ENCODE measurements at regions not wholly inside any gene's neighbourhood (a gene's known extent, or its start where the extent isn't known, plus 50 kb on each side); places are given as distances from the start of the nearest gene placed in this dataset.

DNA sequence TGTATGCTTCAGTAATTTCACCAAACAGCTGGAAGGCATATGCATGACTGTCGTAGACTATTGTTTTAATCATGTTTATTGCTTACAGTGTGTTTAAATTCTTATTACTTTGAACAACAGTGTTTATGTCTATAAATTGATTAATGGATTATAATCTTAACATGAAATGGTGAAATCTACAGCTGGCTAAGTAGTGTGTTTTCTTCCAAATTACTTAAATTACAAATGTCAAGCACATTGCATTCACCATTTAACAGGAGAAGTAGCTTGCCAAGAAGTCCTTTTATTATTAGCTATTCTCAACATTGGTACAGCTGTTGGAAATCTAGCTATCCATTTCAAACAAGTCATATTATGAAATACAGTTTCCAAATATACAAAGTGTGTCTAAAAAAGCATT, 849.3 kb upstream of the PCDH10 start:
- no peak for TF ChIP-seq Cebpa-rat (IDR thresholded peaks at IDR 0.05)
- Histone ChIP-seq H3K27me3 (no peaks in the 10 kb centered on the region), H3K4me3 (no peak overlapping the region), H3K9me3 (replicated peaks in 1 of 11) (no peaks in the 10 kb centered on the region), H3K4me2 (no peak overlapping the region), H3K4me1 (peaks cover 0 to 8% (median 0%) of the 10 kb centered on the region in 10 experiments; a peak in 4 of 20 replicates), H3K36me3 (peaks cover 0 to 11% (median 0%) of the 10 kb centered on the region in 11 experiments; a peak in 3 of 22 replicates), H3K27ac (no peak overlapping the region), H3K9ac (no peak overlapping the region), H4K20me1 (peaks cover 0 to 5% (median 0%) of the 10 kb centered on the region in 11 experiments; a peak in 1 of 22 replicates)

DNA sequence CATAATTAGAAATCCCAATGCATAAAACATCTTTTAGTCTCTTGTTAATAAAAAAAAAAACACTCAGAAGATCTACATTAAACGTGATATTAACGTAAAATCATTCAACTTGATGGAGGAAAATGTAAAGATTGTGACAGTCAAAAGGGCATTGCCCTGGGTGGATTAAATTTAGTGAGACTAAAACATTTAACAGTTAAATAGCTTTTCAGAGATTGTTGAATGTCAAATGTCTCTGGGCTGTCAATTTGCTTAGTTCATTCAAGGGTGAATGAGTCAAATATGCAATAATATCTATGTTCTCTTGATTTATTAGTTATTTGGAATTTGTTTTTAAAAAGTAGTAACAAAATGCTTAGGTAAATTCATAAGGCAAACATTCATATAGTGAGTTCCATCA, 836.6 kb upstream of the PCDH10 start:
- Histone ChIP-seq H4K20me1 (no peaks in the 10 kb centered on the region; a peak in 2 of 22 replicates), H3K4me3 (no peak overlapping the region), H3K4me2 (no peak overlapping the region), H3K36me3 (peaks cover 0 to 14% (median 0%) of the 10 kb centered on the region in 11 experiments; a peak in 7 of 22 replicates), H3K9ac (no peak overlapping the region), H3K27ac (no peak overlapping the region), H3K27me3 (no peaks in the 10 kb centered on the region), H3K9me3 (replicated peaks in 1 of 11) (peaks cover 0 to 13% (median 4%) of the 10 kb centered on the region in 11 experiments; a peak in 6 of 22 replicates), H3K4me1 (no peaks in the 10 kb centered on the region)
- TF ChIP-seq Cebpa-rat (IDR thresholded peaks at IDR 0.05): no peak

DNA sequence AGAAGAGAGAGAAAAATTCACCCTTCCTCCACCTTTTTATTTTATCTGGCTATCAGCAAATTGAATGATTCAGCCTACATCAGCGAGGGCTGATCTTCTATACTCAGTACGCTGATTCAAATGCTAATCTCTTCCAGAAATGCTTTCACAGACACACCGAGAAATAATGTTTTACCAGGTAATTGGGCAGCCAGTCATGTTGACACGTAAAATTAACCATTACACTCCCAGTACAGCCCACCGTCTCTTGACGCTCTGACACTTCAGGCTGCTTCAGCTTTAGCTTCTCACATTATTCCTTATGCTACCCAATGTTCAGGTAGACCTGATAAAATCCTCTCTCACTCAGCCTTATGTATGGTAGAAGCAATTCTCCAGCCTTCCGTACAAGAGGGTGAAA, 835.2 kb upstream of the PCDH10 start:
- TF ChIP-seq Cebpa-rat (IDR thresholded peaks at IDR 0.05): no peak
- Histone ChIP-seq H3K9ac (no peak overlapping the region), H3K4me3 (no peak overlapping the region), H3K4me2 (no peak overlapping the region), H3K36me3 (peaks cover 0 to 14% (median 0%) of the 10 kb centered on the region in 11 experiments; a peak in 7 of 22 replicates), H3K27me3 (no peaks in the 10 kb centered on the region), H3K27ac (no peak overlapping the region), H4K20me1 (no peaks in the 10 kb centered on the region; a peak in 2 of 22 replicates), H3K9me3 (replicated peaks in 1 of 11) (peaks cover 0 to 3% (median 0%) of the 10 kb centered on the region in 11 experiments; a peak in 3 of 22 replicates), H3K4me1 (no peaks in the 10 kb centered on the region)

DNA sequence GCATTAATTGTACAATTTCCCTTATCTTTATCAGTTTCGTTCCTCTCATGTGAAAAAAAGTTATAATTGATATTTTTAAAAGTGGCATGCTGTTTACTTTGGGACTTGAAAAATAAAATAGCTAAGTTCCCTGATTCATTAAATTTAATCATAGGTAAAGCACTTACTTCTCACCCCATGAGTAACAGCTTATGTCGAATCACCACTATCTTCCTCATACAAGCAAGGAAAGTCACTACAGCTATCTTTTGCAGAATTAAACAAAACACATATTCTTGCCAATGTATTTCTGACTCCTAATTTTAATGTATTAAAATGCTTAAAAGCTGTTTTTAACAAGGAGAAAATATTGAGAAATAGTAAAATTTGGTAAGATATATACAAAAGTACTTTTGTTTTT, 832.4 kb upstream of the PCDH10 start:
- no peaks in the 10 kb centered on the region for H3K4me1 ChIP-seq
- no peak overlapping the region for H3K9ac ChIP-seq
- no peaks in the 10 kb centered on the region for H3K27me3 ChIP-seq
- no peak overlapping the region for H3K4me3 ChIP-seq
- peaks cover 0 to 27% (median 0%) of the 10 kb centered on the region in 11 experiments; a peak in 7 of 22 replicates for H3K36me3 ChIP-seq
- no peaks in the 10 kb centered on the region; a peak in 2 of 22 replicates for H4K20me1 ChIP-seq
- no peak overlapping the region for H3K4me2 ChIP-seq
- no peak overlapping the region for H3K27ac ChIP-seq
- H3K9me3 ChIP-seq (replicated peaks in 1 of 11): peaks cover 0 to 15% (median 3%) of the 10 kb centered on the region in 11 experiments; a peak in 6 of 22 replicates
- no peak for TF ChIP-seq Cebpa-rat (IDR thresholded peaks at IDR 0.05)

DNA sequence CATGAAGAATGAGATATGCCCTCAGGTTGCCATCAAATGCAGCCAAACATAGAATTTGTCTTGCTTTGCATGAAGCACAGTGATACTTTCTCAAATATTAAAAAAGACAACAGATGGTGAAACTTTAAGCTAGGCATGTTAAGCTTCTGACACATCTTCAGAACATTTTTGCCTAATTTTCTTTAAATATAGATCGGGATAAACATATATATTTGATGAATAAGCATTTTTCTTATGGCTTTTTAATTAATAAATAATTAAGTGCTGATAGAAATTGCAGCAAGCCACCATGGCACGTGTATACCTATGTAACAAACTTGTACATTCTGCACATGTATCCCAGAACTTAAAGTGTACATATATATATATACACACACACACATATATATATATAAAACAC, 831.2 kb upstream of the PCDH10 start:
- Histone ChIP-seq H3K9ac (no peak overlapping the region), H3K27ac (no peak overlapping the region), H3K9me3 (replicated peaks in 1 of 11) (peaks cover 0 to 18% (median 3%) of the 10 kb centered on the region in 11 experiments; a peak in 7 of 22 replicates), H3K4me3 (no peak overlapping the region), H4K20me1 (no peaks in the 10 kb centered on the region; a peak in 2 of 22 replicates), H3K4me2 (no peak overlapping the region), H3K27me3 (no peaks in the 10 kb centered on the region), H3K36me3 (peaks cover 0 to 27% (median 0%) of the 10 kb centered on the region in 11 experiments; a peak in 7 of 22 replicates), H3K4me1 (no peaks in the 10 kb centered on the region)
- no peak for TF ChIP-seq Cebpa-rat (IDR thresholded peaks at IDR 0.05)

DNA sequence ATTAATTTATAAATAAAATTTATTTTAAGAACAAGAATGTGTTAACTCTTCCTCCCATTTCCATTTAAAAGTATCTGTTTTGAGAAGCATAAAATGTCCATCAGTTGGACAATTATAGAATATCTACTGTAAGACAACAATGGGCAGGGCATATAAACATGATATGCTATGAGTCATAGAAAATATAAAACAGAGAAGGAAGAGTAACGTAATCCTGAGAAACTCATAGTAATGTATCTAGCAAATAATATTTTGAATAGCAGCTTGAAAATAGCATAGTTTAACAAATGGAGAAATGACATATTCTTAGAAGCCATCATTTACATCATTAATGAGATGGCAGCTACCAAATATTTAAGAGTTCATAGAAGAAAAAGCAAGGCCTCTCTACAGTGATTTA, 820.3 kb upstream of the PCDH10 start:
- TF ChIP-seq Cebpa-rat (IDR thresholded peaks at IDR 0.05): no peak
- H3K9me3 ChIP-seq (replicated peaks in 1 of 11): no peaks in the 10 kb centered on the region
- no peak overlapping the region for H3K4me3 ChIP-seq
- peaks cover 0 to 6% (median 0%) of the 10 kb centered on the region in 11 experiments; a peak in 4 of 22 replicates for H3K36me3 ChIP-seq
- H3K9ac ChIP-seq: no peak overlapping the region
- no peaks in the 10 kb centered on the region for H3K4me1 ChIP-seq
- no peak overlapping the region for H3K4me2 ChIP-seq
- no peak overlapping the region for H3K27ac ChIP-seq
- H4K20me1 ChIP-seq: no peaks in the 10 kb centered on the region
- H3K27me3 ChIP-seq: no peaks in the 10 kb centered on the region

DNA sequence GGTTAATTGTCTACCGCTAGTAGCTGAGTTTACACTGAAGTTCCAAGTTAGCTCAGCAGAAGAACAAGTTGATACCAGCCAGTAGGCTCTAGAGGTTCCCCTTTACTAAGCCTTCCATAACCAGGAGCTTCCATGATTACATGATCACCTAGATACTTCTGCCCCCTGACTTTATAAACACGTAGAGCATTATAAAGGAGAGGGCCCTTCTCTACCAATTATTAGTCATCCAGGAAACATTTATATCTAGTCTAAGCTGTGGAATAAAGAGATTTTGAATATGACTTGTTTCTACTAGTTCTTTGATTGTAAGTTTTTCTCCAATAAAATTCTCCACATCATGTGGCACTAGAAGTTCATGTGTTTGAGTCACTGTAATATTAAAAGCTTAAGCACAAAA, 818.1 kb upstream of the PCDH10 start:
- H3K4me2 ChIP-seq: no peak overlapping the region
- H4K20me1 ChIP-seq: no peaks in the 10 kb centered on the region
- H3K27me3 ChIP-seq: no peaks in the 10 kb centered on the region
- H3K4me1 ChIP-seq: no peaks in the 10 kb centered on the region
- no peaks in the 10 kb centered on the region for H3K9me3 ChIP-seq (replicated peaks in 1 of 11)
- H3K9ac ChIP-seq: no peak overlapping the region
- H3K27ac ChIP-seq: no peak overlapping the region
- peaks cover 0 to 6% (median 0%) of the 10 kb centered on the region in 11 experiments; a peak in 4 of 22 replicates for H3K36me3 ChIP-seq
- H3K4me3 ChIP-seq: no peak overlapping the region
- no peak for TF ChIP-seq Cebpa-rat (IDR thresholded peaks at IDR 0.05)

DNA sequence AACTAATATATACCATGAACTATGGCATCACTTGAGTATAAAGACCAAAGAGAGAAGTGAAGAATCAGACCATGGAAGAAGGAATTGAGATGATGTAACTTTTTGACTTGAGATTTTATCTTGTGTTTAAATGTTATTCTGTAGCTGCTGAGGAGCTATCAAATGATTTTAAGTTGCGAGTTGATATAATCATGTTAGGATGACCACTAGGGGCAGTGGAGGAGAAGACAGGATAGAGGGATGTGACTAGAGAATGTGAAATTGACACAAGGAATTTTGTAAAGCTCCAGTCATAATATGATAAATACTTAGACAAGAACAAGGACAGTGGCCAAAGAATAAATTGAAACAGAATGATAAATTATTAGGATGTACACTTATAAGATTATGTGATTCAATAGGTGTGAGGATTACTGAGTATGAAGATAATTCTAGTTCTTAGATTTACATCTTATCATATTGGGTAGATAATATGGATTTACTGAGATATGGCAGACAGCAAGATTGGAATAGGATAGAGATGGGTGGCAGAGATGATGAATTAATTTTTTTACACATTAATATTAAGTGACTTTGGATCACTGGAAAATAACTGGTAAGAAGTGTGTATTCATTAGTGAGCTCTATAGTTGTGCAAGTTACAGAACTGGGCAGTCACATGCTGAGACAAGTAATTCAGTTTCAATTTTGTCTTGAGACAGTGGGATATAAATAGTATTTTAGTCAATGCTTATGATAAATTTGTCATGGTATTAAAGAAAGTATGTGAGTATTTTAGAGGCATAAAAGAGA, 816.0 kb upstream of the PCDH10 start:
- Histone ChIP-seq H3K4me2 (no peak overlapping the region), H4K20me1 (no peaks in the 10 kb centered on the region), H3K27ac (no peak overlapping the region), H3K9me3 (replicated peaks in 1 of 11) (no peaks in the 10 kb centered on the region), H3K36me3 (peaks cover 0 to 1% (median 0%) of the 10 kb centered on the region in 11 experiments; a peak in 2 of 22 replicates), H3K4me1 (no peaks in the 10 kb centered on the region), H3K4me3 (no peak overlapping the region), H3K9ac (no peak overlapping the region), H3K27me3 (no peaks in the 10 kb centered on the region)
- TF ChIP-seq Cebpa-rat (IDR thresholded peaks at IDR 0.05): no peak

DNA sequence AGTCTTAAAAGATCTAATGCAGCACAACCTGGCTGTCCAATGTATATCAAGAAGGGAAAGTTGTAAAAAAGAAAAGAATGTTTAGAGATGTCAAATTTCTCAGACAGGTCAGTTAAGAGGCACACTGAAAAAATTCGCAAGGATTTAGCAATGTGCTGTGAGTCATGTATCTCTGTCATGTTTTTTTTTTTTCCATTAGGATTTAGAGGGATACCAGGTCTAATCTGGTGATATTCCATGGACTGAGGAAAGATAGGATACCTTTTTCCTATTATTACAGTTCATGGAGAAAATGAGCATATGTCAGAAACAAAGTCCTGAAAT, 815.4 kb upstream of the PCDH10 start:
- Histone ChIP-seq H3K9me3 (replicated peaks in 1 of 11) (0 out of 22 replicates have a peak, but pooled peaks cover 0 to 3% (median 0%) of the 10 kb centered on the region in 11 experiments), H3K4me2 (no peak overlapping the region), H4K20me1 (no peaks in the 10 kb centered on the region), H3K4me1 (no peaks in the 10 kb centered on the region), H3K36me3 (no peaks in the 10 kb centered on the region), H3K27me3 (no peaks in the 10 kb centered on the region), H3K9ac (no peak overlapping the region), H3K27ac (no peak overlapping the region), H3K4me3 (no peak overlapping the region)
- no peak for TF ChIP-seq Cebpa-rat (IDR thresholded peaks at IDR 0.05)

DNA sequence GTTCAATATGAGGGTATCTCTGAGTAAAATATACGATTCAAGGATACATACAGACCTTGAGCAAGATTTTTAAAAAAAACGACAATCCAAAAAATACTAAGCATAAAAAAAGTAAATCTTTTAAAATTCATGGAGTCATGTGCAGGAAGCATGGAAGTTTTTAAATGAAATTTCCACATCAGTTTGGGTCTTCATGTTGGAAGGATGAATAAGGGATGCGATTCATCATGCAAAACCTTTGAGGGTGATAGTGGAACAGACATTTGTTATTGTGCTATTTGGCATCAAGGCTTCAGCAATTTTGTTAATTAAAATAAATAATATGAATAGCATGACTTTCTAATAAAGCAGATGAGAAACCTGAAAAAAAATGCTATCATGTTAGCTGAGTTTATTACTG, 815.0 kb upstream of the PCDH10 start:
- TF ChIP-seq Cebpa-rat (IDR thresholded peaks at IDR 0.05): no peak
- H3K9ac ChIP-seq: no peak overlapping the region
- H3K27me3 ChIP-seq: no peaks in the 10 kb centered on the region
- H3K4me3 ChIP-seq: no peak overlapping the region
- H3K27ac ChIP-seq: no peak overlapping the region
- H3K9me3 ChIP-seq (replicated peaks in 1 of 11): 0 out of 22 replicates have a peak, but pooled peaks cover 0 to 4% (median 0%) of the 10 kb centered on the region in 11 experiments
- no peaks in the 10 kb centered on the region for H4K20me1 ChIP-seq
- no peak overlapping the region for H3K4me2 ChIP-seq
- no peaks in the 10 kb centered on the region for H3K36me3 ChIP-seq
- H3K4me1 ChIP-seq: no peaks in the 10 kb centered on the region

All from BLaER1 treated with 17β-estradiol and CSF1 and Interleukin-3, amounts not matched to agents 10 nM and 100 nM (cell line).